Islet precursor cell (in vitro differentiated cells): ENCODE measurements at regions not wholly inside any gene's neighbourhood (a gene's known extent, or its start where the extent isn't known, plus 50 kb on each side); places are given as distances from the start of the nearest gene placed in this dataset.

Experiments
- DNase-seq: peaks from one replicate; pipeline ENCODE4 v3.0.0-alpha.2; 2018

GRCh38 chr15:35663956-35664355 is 118.0 kb upstream of the DPH6 start:
- no peak for DNase-seq

- DNase-seq: no peak
Measured at GRCh38 chr15:35665896-35666536, 120.1 kb upstream of the DPH6 start.

- DNase-seq: no peak
Measured at GRCh38 chr15:35667908-35668307, 121.9 kb upstream of the DPH6 start.

- DNase-seq: peak; percentile 60
Measured at GRCh38 chr15:35669021-35669420, 123.1 kb upstream of the DPH6 start.

GRCh38 chr15:35669432-35670045 is 123.6 kb upstream of the DPH6 start:
- DNase-seq: no peak

- no peak for DNase-seq
Measured at GRCh38 chr15:35671197-35671596, 125.2 kb upstream of the DPH6 start.

- no peak for DNase-seq
Measured at GRCh38 chr15:35671981-35672380, 126.0 kb upstream of the DPH6 start.

- DNase-seq: no peak
Measured at GRCh38 chr15:35673093-35673684, 127.2 kb upstream of the DPH6 start.

- no peak for DNase-seq
Measured at GRCh38 chr15:35674873-35675781, 129.2 kb upstream of the DPH6 start.

GRCh38 chr15:35678774-35679173 is 132.8 kb upstream of the DPH6 start:
- DNase-seq: no peak

- DNase-seq: no peak
Measured at GRCh38 chr15:35679186-35679585, 133.2 kb upstream of the DPH6 start.

GRCh38 chr15:35680951-35681350 is 135.0 kb upstream of the DPH6 start:
- DNase-seq: no peak

GRCh38 chr15:35686347-35686746 is 140.4 kb upstream of the DPH6 start:
- no peak for DNase-seq

- DNase-seq: no peak
Measured at GRCh38 chr15:35689266-35689665, 143.3 kb upstream of the DPH6 start.

GRCh38 chr15:35690089-35690488 is 144.1 kb upstream of the DPH6 start:
- no peak for DNase-seq

GRCh38 chr15:35690698-35691116 is 144.7 kb upstream of the DPH6 start:
- no peak for DNase-seq

GRCh38 chr15:35691173-35691761 is 145.3 kb upstream of the DPH6 start:
- DNase-seq: no peak

GRCh38 chr15:35691891-35692867 is 146.2 kb upstream of the DPH6 start:
- no peak for DNase-seq

GRCh38 chr15:35693286-35693685 is 147.3 kb upstream of the DPH6 start:
- no peak for DNase-seq

- no peak for DNase-seq
Measured at GRCh38 chr15:35693886-35694285, 147.9 kb upstream of the DPH6 start.

- no peak for DNase-seq
Measured at GRCh38 chr15:35695003-35695402, 149.0 kb upstream of the DPH6 start.

- peak; percentile 84 for DNase-seq
Measured at GRCh38 chr15:35696767-35697231, 150.8 kb upstream of the DPH6 start.
